Psoas muscle (tissue), 7 donors: ENCODE measurements at regions not wholly inside any gene's neighbourhood (a gene's known extent, or its start where the extent isn't known, plus 50 kb on each side); places are given as distances from the start of the nearest gene placed in this dataset.

Experiments
- ATAC-seq, 4 donors: fragments of 200-7000 bp; cut with Tn5 transposase; one replicate each; pipeline ENCODE4 v1.9.1; 2020; ENCODE audit warnings: moderate library complexity in 3 of 4, mild to moderate bottlenecking in 2 of 4
- DNase-seq, 2 donors: peaks; one replicate each; pipeline ENCODE4 v3.0.0-alpha.2; 2020
- H3K27ac ChIP-seq: fragments of 200-600 bp; one replicate; pipeline ENCODE4 v1.8.0; 2022
- H3K27me3 ChIP-seq, 3 donors: fragments of 200-600 bp in 1 of 3; one replicate each; pipeline versions ENCODE4 v1.6.1 to v1.8.0; 2013 to 2022; ENCODE audit warnings: low read length in 2 of 3, mild to moderate bottlenecking in 2 of 3, moderate library complexity in 1 of 3; ENCODE audit not compliant: insufficient read depth in 3 of 3
- H3K36me3 ChIP-seq, 2 donors: fragments of 200-600 bp in 1 of 2; one replicate each; pipeline versions ENCODE4 v1.6.1 to v1.8.0; 2013 to 2022; ENCODE audit warnings: low read depth in 1 of 2, mild to moderate bottlenecking in 1 of 2, moderate library complexity in 1 of 2; ENCODE audit not compliant: insufficient read depth in 1 of 2
- H3K4me1 ChIP-seq: fragments of 200-600 bp; one replicate; pipeline ENCODE4 v1.8.0; 2022
- H3K4me3 ChIP-seq: fragments of 200-600 bp; one replicate; pipeline ENCODE4 v1.8.0; 2022; ENCODE audit warnings: mild to moderate bottlenecking
- H3K9me3 ChIP-seq: fragments of 200-600 bp; one replicate; pipeline ENCODE4 v1.8.0; 2022
- CTCF ChIP-seq: fragments of 200-600 bp; IDR thresholded peaks from one replicate; pipeline ENCODE4 v1.8.0; 2022; ENCODE audit warnings: antibody characterized with exemption
- WGBS, 3 donors: extraction: QIAGEN DNeasy Blood & Tissue Kit; methylation state at CpG; one replicate each; pipeline versions ENCODE4 v1.1.6 to v1.1.7; 2013; 5-methylcytosine and 5-hydroxymethylcytosine counted together
- intact Hi-C, 2 donors: fragments of 100-400 bp; cut with DNase I; formaldehyde crosslinking; loops; one replicate each; pipeline versions ENCODE4 v1.11.0 to v1.14.2; 2022
- donor health status: healthy with polysubstance abuse.
- donor health status: DM: no; HTN: no; CAD: no; lungs with moderate emphysema.
- donor health status: Bipolar disorder and iron deficiency.
- donor health status: healthy.
- donor health status: DM: yes; HTN: yes; CAD: no.
- donor health status: DM: no; HTN: no; CAD: no.
- donor health status: DM: yes; HTN: yes; CAD: no.

- intact Hi-C loops, result no loop called here
- no peaks in the 10 kb centered on the region for H3K36me3 ChIP-seq
- no peak for DNase-seq
- H3K9me3 ChIP-seq, result no peaks in the 10 kb centered on the region
- 65 to 80% (median 72%) methylated on average over 2 of the region's 2 CpGs for WGBS, 3 donors
- no peak for TF ChIP-seq CTCF
- no peaks in the 10 kb centered on the region for H3K4me1 ChIP-seq
- no peaks in the 10 kb centered on the region for H3K27me3 ChIP-seq
- no peak overlapping the region for H3K4me3 ChIP-seq
- no peak overlapping the region for H3K27ac ChIP-seq
- ATAC-seq, result no peak
Measured at GRCh38 chrX:128769495-128769894, 717.3 kb upstream of the ACTRT1 start.

- no peak for TF ChIP-seq CTCF
- intact Hi-C loops, result no loop called here
- Histone ChIP-seq H3K4me3 (no peak overlapping the region), H3K36me3 (no peaks in the 10 kb centered on the region), H3K4me1 (no peaks in the 10 kb centered on the region), H3K9me3 (no peaks in the 10 kb centered on the region), H3K27ac (no peak overlapping the region), H3K27me3 (no peaks in the 10 kb centered on the region)
- DNase-seq, result no peak
- ATAC-seq, result no peak
- WGBS, 3 donors, result 67 to 91% (median 88%) methylated on average over 3 of the region's 3 CpGs
Measured at GRCh38 chrX:128759745-128760144, 707.5 kb upstream of the ACTRT1 start.

GRCh38 chrX:128759177-128759576 is 707.0 kb upstream of the ACTRT1 start:
- no peak for DNase-seq
- H3K27me3 ChIP-seq, result no peaks in the 10 kb centered on the region
- no peak overlapping the region for H3K4me3 ChIP-seq
- no peaks in the 10 kb centered on the region for H3K4me1 ChIP-seq
- H3K36me3 ChIP-seq, result no peaks in the 10 kb centered on the region
- WGBS, 3 donors, result 56 to 92% (median 75%) methylated on average over 1 of the region's 1 CpG
- ATAC-seq, result no peak
- no peak overlapping the region for H3K27ac ChIP-seq
- intact Hi-C loops, result no loop called here
- no peak for TF ChIP-seq CTCF
- H3K9me3 ChIP-seq, result no peaks in the 10 kb centered on the region

- DNase-seq (no peak), ATAC-seq (no peak)
Measured at GRCh38 chrX:128754130-128754529, 701.9 kb upstream of the ACTRT1 start.

More at GRCh38 chrX:128754130-128754529, 701.9 kb upstream of the ACTRT1 start:
- Histone ChIP-seq H3K36me3 (no peaks in the 10 kb centered on the region), H3K27me3 (no peaks in the 10 kb centered on the region), H3K4me1 (no peaks in the 10 kb centered on the region), H3K4me3 (no peak overlapping the region), H3K27ac (no peak overlapping the region), H3K9me3 (no peaks in the 10 kb centered on the region)
- intact Hi-C loops, result no loop called here
- no peak for TF ChIP-seq CTCF
